Esophagus (tissue), 2 donors: ENCODE measurements at regions not wholly inside any gene's neighbourhood (a gene's known extent, or its start where the extent isn't known, plus 50 kb on each side); places are given as distances from the start of the nearest gene placed in this dataset.
"Not testable (repeated sequence)": the region's sequence is repeated elsewhere in the genome, so short reads cannot be mapped to it uniquely, and the experiment has no call there.

Experiments
- H3K27ac ChIP-seq, 2 donors: one replicate each; pipeline ENCODE4 v1.5.1; 2013; ENCODE audit warnings: low read depth in 2 of 2, mild to moderate bottlenecking in 2 of 2, inconsistent platforms in 1 of 2, low read length in 1 of 2, moderate library complexity in 1 of 2
- H3K27me3 ChIP-seq, 2 donors: one replicate each; pipeline ENCODE4 v1.6.1; 2013; ENCODE audit warnings: low read length in 2 of 2, control low read depth in 1 of 2, mild to moderate bottlenecking in 1 of 2; ENCODE audit not compliant: insufficient read depth in 2 of 2, control insufficient read depth in 1 of 2
- H3K36me3 ChIP-seq, 2 donors: one replicate each; pipeline ENCODE4 v1.6.1; 2013; ENCODE audit warnings: low read length in 1 of 2; ENCODE audit not compliant: control insufficient read depth in 2 of 2, insufficient read depth in 2 of 2
- H3K4me1 ChIP-seq, 2 donors: one replicate each; pipeline ENCODE4 v1.6.1; 2013; ENCODE audit warnings: low read length in 1 of 2; ENCODE audit not compliant: control insufficient read depth in 2 of 2, insufficient read depth in 2 of 2
- H3K4me3 ChIP-seq, 2 donors: one replicate each; pipeline ENCODE4 v1.5.1; 2013; ENCODE audit warnings: low read length in 2 of 2, mild to moderate bottlenecking in 2 of 2, low read depth in 1 of 2, moderate library complexity in 1 of 2
- H3K9me3 ChIP-seq, 2 donors: one replicate each; pipeline ENCODE4 v1.6.1; 2013; ENCODE audit warnings: mild to moderate bottlenecking in 2 of 2, low read depth in 1 of 2, low read length in 1 of 2, moderate library complexity in 1 of 2; ENCODE audit not compliant: control insufficient read depth in 2 of 2, insufficient read depth in 1 of 2
- WGBS, 2 donors: extraction: QIAGEN DNeasy Blood & Tissue Kit; methylation state at CpG; one replicate each; pipeline ENCODE4 v1.1.7; 2013; 5-methylcytosine and 5-hydroxymethylcytosine counted together
- donor health status: healthy with polysubstance abuse.
- donor health status: Bipolar disorder and iron deficiency.

GRCh38 chr7:119896386-119896785, 376.6 kb upstream of the KCND2 start:
- Histone ChIP-seq H3K27ac (no peak overlapping the region), H3K4me1 (no peaks in the 10 kb centered on the region), H3K4me3 (no peak overlapping the region), H3K9me3 (no peaks in the 10 kb centered on the region), H3K27me3 (no peaks in the 10 kb centered on the region), H3K36me3 (no peaks in the 10 kb centered on the region)

DNA sequence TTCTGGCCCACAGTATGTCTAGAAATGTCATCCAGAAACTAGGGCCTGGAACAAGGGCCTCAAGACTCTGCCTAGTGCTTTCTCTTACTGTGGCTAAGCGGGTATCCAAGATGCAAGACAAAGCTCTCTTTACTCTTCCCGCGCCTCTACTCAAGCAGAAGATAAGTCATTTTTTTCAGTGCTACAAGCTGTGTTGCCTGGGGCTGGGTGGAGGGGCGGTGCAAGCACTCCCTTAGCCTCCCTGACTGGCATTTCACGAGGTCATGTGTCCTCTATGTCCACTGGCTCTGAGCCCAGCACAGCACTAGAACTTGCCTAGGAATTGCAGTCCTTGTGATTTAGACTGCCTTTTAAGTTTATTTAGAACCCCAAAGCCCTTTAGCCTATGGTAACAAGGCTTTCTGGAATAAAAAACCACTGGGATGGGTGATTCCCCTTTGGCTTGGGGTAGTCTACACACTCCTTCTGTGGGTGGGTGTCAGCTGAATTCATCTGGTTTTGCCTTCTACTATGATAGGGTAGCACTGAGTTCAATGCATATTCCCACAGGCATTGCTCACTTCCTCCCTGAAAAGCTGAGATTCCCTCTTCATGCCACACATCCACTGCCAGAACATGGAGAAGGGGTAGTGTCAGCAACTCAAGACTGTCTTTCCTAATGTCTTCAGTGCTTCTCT, 371.8 kb upstream of the KCND2 start:
- Histone ChIP-seq H3K4me3 (no peak overlapping the region), H3K9me3 (no peaks in the 10 kb centered on the region), H3K27me3 (no peaks in the 10 kb centered on the region), H3K27ac (no peak overlapping the region), H3K4me1 (no peaks in the 10 kb centered on the region), H3K36me3 (no peaks in the 10 kb centered on the region)
- WGBS, 2 donors, result 70 to 74% methylated on average over 5 of the region's 5 CpGs

- H3K27ac ChIP-seq, result no peak overlapping the region
- WGBS, 2 donors, result 89 to 91% methylated on average over 2 of the region's 2 CpGs
- no peaks in the 10 kb centered on the region for H3K4me1 ChIP-seq
- H3K4me3 ChIP-seq, result no peak overlapping the region
- peaks cover 0 to 4% of the 10 kb centered on the region in 2 donors for H3K9me3 ChIP-seq
- no peaks in the 10 kb centered on the region for H3K27me3 ChIP-seq
- no peaks in the 10 kb centered on the region for H3K36me3 ChIP-seq
These were observed 369.9 kb upstream of the KCND2 start for GRCh38 chr7:119903085-119903484.

GRCh38 chr7:119905495-119905894, 367.5 kb upstream of the KCND2 start:
- Histone ChIP-seq H3K36me3 (no peaks in the 10 kb centered on the region), H3K27me3 (no peaks in the 10 kb centered on the region), H3K27ac (no peak overlapping the region), H3K4me1 (no peaks in the 10 kb centered on the region), H3K9me3 (peaks cover 0 to 6% of the 10 kb centered on the region in 2 donors), H3K4me3 (no peak overlapping the region)
- 73 to 79% methylated on average over 4 of the region's 4 CpGs for WGBS, 2 donors

DNA sequence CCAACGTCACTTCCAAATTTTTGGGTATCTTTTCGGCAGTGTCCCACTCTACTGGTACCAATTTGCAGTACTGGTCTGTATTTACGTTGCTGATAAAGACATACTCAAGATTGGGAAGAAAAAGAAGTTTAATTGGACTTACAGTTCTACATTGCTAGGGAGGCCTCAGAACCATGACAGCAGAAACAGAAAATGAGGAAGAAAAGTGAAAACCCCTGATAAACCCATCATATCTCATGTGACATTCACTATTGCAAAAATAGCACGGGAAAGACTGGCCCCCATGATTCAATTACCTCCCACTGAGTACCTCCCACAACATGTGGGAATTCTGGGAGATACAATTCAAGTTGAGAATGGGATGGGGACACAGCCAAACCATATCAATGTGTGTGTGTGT, 364.0 kb upstream of the KCND2 start:
- no peaks in the 10 kb centered on the region for H3K27me3 ChIP-seq
- H3K4me3 ChIP-seq, result no peak overlapping the region
- peaks cover 0 to 6% of the 10 kb centered on the region in 2 donors for H3K9me3 ChIP-seq
- 72 to 76% methylated on average over 4 of the region's 4 CpGs for WGBS, 2 donors
- no peaks in the 10 kb centered on the region for H3K4me1 ChIP-seq
- H3K36me3 ChIP-seq, result no peaks in the 10 kb centered on the region
- H3K27ac ChIP-seq, result no peak overlapping the region

GRCh38 chr7:119914119-119914518, 358.9 kb upstream of the KCND2 start:
- H3K36me3 ChIP-seq, H3K9me3 ChIP-seq, H3K4me1 ChIP-seq, H3K27ac ChIP-seq, H3K27me3 ChIP-seq, H3K4me3 ChIP-seq: not testable (repeated sequence)

DNA sequence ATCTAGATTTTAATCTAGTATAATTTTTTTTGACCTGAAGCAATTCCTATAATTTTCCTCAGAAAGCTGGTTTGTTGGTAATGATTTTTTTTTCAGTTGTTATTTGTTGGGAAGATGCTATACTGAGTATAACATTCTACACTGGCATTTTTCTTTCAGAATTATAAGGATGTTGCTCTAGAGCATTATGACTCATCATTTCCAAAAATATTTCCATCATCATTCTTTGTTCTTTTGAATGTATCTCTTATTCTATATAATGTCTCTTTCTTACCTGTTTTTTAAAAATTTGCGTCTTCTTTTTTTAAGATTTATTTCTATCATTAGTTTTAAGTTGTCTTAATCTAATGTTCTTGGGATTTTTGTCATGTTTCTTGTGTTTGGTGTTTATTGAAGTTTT, 356.5 kb upstream of the KCND2 start:
- H3K4me3 ChIP-seq, result no peak overlapping the region
- no peaks in the 10 kb centered on the region for H3K4me1 ChIP-seq
- H3K27me3 ChIP-seq, result no peaks in the 10 kb centered on the region
- no peaks in the 10 kb centered on the region for H3K36me3 ChIP-seq
- no peak overlapping the region for H3K27ac ChIP-seq
- WGBS, 2 donors, result 92 to 95% methylated on average over 1 of the region's 1 CpG
- H3K9me3 ChIP-seq, result no peaks in the 10 kb centered on the region

DNA sequence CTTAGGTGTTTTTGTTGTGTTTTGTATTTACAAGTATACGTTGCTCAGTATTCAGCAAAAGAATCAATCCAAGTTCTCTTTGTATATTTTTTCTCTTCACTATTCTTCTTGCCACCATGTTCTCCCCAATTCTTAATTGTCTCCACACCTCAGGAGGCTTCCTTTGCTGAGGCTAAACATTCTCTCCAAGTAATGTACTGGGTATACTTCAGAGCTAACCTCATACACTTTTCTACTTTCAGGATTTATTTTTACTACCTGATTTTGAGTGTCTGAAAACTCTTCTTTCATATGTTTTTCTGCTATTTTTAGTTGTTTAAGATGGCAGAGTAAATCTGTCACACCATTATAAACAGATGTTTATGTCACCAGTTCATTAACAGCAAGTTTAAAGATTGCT, 354.8 kb upstream of the KCND2 start:
- 79 to 85% methylated on average over 1 of the region's 1 CpG for WGBS, 2 donors
- H3K36me3 ChIP-seq, result no peaks in the 10 kb centered on the region
- no peak overlapping the region for H3K4me3 ChIP-seq
- no peak overlapping the region for H3K27ac ChIP-seq
- H3K4me1 ChIP-seq, result no peaks in the 10 kb centered on the region
- no peaks in the 10 kb centered on the region for H3K27me3 ChIP-seq
- no peaks in the 10 kb centered on the region for H3K9me3 ChIP-seq

DNA sequence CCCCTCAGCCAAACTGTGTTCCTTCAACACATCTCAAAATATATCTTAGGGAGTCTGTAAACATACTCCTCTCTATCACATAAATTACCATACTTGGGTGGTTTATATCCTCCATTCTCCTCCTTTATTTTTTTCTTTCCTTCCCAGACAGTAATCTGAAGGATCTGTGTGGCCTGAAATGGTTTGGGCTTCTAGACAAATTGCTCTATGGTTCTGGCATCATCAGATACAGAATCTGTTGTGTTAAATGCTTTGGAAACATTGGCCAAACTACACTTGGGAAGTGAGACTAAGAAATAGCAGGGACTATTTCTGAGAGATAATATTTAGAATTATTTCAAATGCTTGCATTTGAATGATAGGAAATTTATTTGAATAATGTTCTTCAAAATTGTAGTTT, 353.0 kb upstream of the KCND2 start:
- no peaks in the 10 kb centered on the region for H3K36me3 ChIP-seq
- H3K4me3 ChIP-seq, result no peak overlapping the region
- no peaks in the 10 kb centered on the region for H3K27me3 ChIP-seq
- no peaks in the 10 kb centered on the region for H3K4me1 ChIP-seq
- H3K9me3 ChIP-seq, result no peaks in the 10 kb centered on the region
- H3K27ac ChIP-seq, result no peak overlapping the region

DNA sequence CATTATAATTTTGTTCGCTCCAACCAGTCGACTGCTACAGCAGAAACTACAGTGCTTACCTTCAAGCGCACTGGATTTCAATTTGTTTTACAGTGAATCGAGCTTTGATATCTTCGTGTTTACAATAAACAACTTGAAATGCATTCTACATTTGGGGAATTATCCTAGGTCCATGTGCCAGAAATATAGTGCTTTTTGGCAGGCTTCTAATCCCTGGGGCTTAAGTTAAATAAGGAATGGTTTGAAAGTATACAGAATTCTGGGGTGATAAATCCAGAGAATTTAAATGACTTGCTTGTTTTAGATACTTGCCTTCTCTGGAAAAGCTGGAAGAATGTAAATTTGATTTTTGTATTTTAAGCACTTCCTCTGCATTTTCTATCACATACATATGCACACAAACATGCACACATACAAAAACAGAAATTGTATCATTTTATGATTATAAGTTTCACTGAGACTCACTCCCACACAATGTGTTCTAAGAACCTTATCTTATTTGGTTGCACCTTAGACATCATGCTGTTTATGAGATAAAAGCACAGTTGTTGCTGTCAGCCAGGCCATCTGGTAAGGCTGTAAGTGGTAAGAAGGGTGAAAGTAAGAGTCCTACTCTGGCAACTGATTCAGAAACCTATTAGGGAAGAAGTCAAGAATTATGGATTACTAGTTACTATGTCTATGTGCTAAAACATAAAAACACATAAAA, 347.2 kb upstream of the KCND2 start:
- H3K27ac ChIP-seq, result no peak overlapping the region
- no peaks in the 10 kb centered on the region for H3K36me3 ChIP-seq
- H3K4me1 ChIP-seq, result no peaks in the 10 kb centered on the region
- 75 to 80% methylated on average over 5 of the region's 5 CpGs for WGBS, 2 donors
- no peaks in the 10 kb centered on the region for H3K9me3 ChIP-seq
- H3K4me3 ChIP-seq, result no peak overlapping the region
- no peaks in the 10 kb centered on the region for H3K27me3 ChIP-seq
